GM13977 (cell line): ENCODE measurements at regions not wholly inside any gene's neighbourhood (a gene's known extent, or its start where the extent isn't known, plus 50 kb on each side); places are given as distances from the start of the nearest gene placed in this dataset.

Experiments used
- DNase-seq: peaks from one replicate; pipeline ENCODE4 v3.0.0; 2012; ENCODE audit warnings: low spot score
- CTCF ChIP-seq: IDR thresholded peaks from 2 replicates; pipeline ENCODE4 v1.5.1; 2012; ENCODE audit warnings: mild to moderate bottlenecking, control low read depth; ENCODE audit not compliant: insufficient read depth; ENCODE audit errors: extremely low read depth, missing control alignments
- in situ Hi-C: fragments of 300-500 bp; cut with MboI; formaldehyde crosslinking; loops from one replicate; pipeline ENCODE4 v1.12.0; 2022; ENCODE audit warnings: low sequenced_read_pairs, low pct_unique_long_range_greater_than_20kb, mixed read lengths, inconsistent platforms; ENCODE audit not compliant: unreplicated experiment

- DNase-seq, result no peak
- TF ChIP-seq CTCF, result no peak
- in situ Hi-C loops, result no loop called here
Observed at GRCh38 chr4:111798840-111799239, 346.4 kb upstream of the FAM241A start.

- no peak for DNase-seq
- no peak for TF ChIP-seq CTCF
- in situ Hi-C loops, result no loop called here
Observed at GRCh38 chr4:111800551-111800950, 344.7 kb upstream of the FAM241A start.

- no peak for TF ChIP-seq CTCF
- DNase-seq, result no peak
- in situ Hi-C loops, result no loop called here
Observed at GRCh38 chr4:111802191-111802590, 343.1 kb upstream of the FAM241A start.

- in situ Hi-C loops, result no loop called here
- TF ChIP-seq CTCF, result no peak
- no peak for DNase-seq
Observed at GRCh38 chr4:111806331-111806730, 338.9 kb upstream of the FAM241A start.

- no peak for TF ChIP-seq CTCF
- in situ Hi-C loops, result no loop called here
- no peak for DNase-seq
Observed at GRCh38 chr4:111807576-111807975, 337.7 kb upstream of the FAM241A start.

GRCh38 chr4:111808174-111808573, 337.1 kb upstream of the FAM241A start:
- DNase-seq, result no peak
- in situ Hi-C loops, result no loop called here
- TF ChIP-seq CTCF, result no peak

- TF ChIP-seq CTCF, result no peak
- in situ Hi-C loops, result no loop called here
- DNase-seq, result no peak
Observed at GRCh38 chr4:111811661-111812060, 333.6 kb upstream of the FAM241A start.
